PC-9 (cell line): ENCODE measurements at regions not wholly inside any gene's neighbourhood (a gene's known extent, or its start where the extent isn't known, plus 50 kb on each side); places are given as distances from the start of the nearest gene placed in this dataset.

Source experiments
- BruUV-seq: library from RNA; stranded (reverse); fragments of 400-500 nt; replicated peaks from 2 replicates; lab custom pipeline; 2021; lab: Mats Ljungman, UMichigan
- CTCF ChIA-PET: fragments of 300-600 bp; sonication (Branson Sonifier 250); formaldehyde crosslinking; loops from one replicate; lab custom pipeline; 2022; ENCODE audit warnings: antibody characterized with exemption; lab: Charles Lee
- POLR2A ChIA-PET: fragments of 300-600 bp; sonication (Branson Sonifier 250); formaldehyde crosslinking; loops from one replicate; lab custom pipeline; 2022; ENCODE audit warnings: antibody characterized with exemption; ENCODE audit not compliant: unreplicated experiment; lab: Charles Lee
- DNase-seq, 2 experiments: peaks; one replicate each; pipeline versions ENCODE4 v3.0.0 to v3.0.0-alpha.2; 2015 to 2022; ENCODE audit warnings: mixed read lengths in 1 of 2
- H2AFZ ChIP-seq: fragments of 200-600 bp; sonication (generic); 2 replicates; pipeline ENCODE4 v1.8.1; 2017; ENCODE audit warnings: antibody characterized with exemption
- H3F3A ChIP-seq: fragments of 200-600 bp; sonication (generic); 2 replicates; pipeline ENCODE4 v1.8.1; 2017; ENCODE audit warnings: antibody characterized with exemption, mild to moderate bottlenecking, low read depth; ENCODE audit not compliant: insufficient read depth
- H3K27ac ChIP-seq: fragments of 200-600 bp; sonication (generic); 2 replicates; pipeline ENCODE4 v1.6.1; 2016; ENCODE audit warnings: mixed run types
- H3K27me3 ChIP-seq: fragments of 200-600 bp; sonication (generic); 2 replicates; pipeline ENCODE4 v1.6.1; 2016; ENCODE audit warnings: low read depth, mixed run types; ENCODE audit not compliant: insufficient read depth
- H3K36me3 ChIP-seq: fragments of 200-600 bp; sonication (generic); 2 replicates; pipeline ENCODE4 v1.6.1; 2016; ENCODE audit warnings: low read depth, mixed run types
- H3K4me1 ChIP-seq: fragments of 200-600 bp; sonication (generic); replicated peaks from 2 replicates; pipeline ENCODE4 v1.6.1; 2016; ENCODE audit warnings: mixed run types; ENCODE audit not compliant: insufficient read depth
- H3K4me2 ChIP-seq: fragments of 200-600 bp; sonication (generic); 2 replicates; pipeline ENCODE4 v1.6.1; 2017; ENCODE audit warnings: mixed run types
- H3K4me3 ChIP-seq: fragments of 200-600 bp; sonication (generic); 2 replicates; pipeline ENCODE4 v1.6.1; 2016; ENCODE audit warnings: mixed run types
- H3K79me2 ChIP-seq: fragments of 200-600 bp; sonication (generic); 2 replicates; pipeline ENCODE4 v1.6.1; 2017; ENCODE audit warnings: low read depth, mixed run types
- H3K9me2 ChIP-seq: fragments of 200-600 bp; sonication (generic); 2 replicates; pipeline ENCODE4 v1.8.1; 2017; ENCODE audit warnings: mild to moderate bottlenecking; ENCODE audit not compliant: insufficient read depth
- H3K9me3 ChIP-seq: fragments of 200-600 bp; sonication (generic); 2 replicates; pipeline ENCODE4 v1.8.1; 2016; ENCODE audit warnings: low read depth; ENCODE audit not compliant: insufficient read depth
- H4K20me1 ChIP-seq: fragments of 200-600 bp; sonication (generic); 2 replicates; pipeline ENCODE4 v1.8.1; 2017; ENCODE audit not compliant: insufficient read depth
- CTCF ChIP-seq: fragments of 200-600 bp; sonication (generic); conservative IDR thresholded peaks from 2 replicates; pipeline ENCODE4 v1.6.1; 2017; ENCODE audit warnings: mixed run types, antibody characterized with exemption, mild to moderate bottlenecking, moderate library complexity
- EZH2 ChIP-seq: fragments of 200-600 bp; sonication (generic); IDR thresholded peaks from 2 replicates; pipeline ENCODE4 v1.8.0; 2017; ENCODE audit warnings: antibody characterized with exemption, low read depth
- intact Hi-C: fragments of 100-400 bp; cut with micrococcal nuclease; formaldehyde crosslinking; loops from one replicate; pipeline ENCODE4 v1.10.0; 2022; ENCODE audit not compliant: unreplicated experiment

DNA sequence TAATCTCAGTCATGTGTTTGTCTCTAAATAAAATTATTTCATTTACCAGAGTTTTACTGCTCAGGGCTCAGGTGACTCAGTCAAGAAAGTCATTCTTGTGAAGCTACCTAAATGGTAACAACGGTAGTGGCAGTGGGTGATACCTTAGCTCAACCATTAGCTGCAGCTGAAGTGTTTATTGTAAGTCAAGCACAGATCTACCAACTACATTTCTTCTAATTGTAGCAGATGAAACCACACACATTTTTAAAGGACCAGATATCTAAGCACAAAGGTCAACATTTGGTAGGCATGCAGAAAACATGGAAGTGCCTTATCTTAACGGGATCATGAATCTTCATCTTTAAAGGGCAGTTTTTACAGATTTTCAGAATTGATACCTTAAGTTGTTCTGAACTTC is 79.1 kb downstream of the FAT4 start:
- intact Hi-C loops: no loop called here
- POLR2A ChIA-PET: no interaction called here
- Histone ChIP-seq H3K79me2 (no peaks in the 10 kb centered on the region), H3K9me3 (no peaks in the 10 kb centered on the region), H3K4me3 (no peak overlapping the region), H3K4me1 (no peaks in the 10 kb centered on the region), H3F3A (no peaks in the 10 kb centered on the region), H4K20me1 (no peaks in the 10 kb centered on the region), H2AFZ (no peak overlapping the region), H3K4me2 (no peak overlapping the region), H3K27ac (no peak overlapping the region), H3K9me2 (no peaks in the 10 kb centered on the region), H3K36me3 (no peaks in the 10 kb centered on the region), H3K27me3 (no peaks in the 10 kb centered on the region)
- CTCF ChIA-PET: no interaction called here
- TF ChIP-seq CTCF (no peak), EZH2 (no peak)
- no peak for DNase-seq
- no TSS peak for BruUV-seq

- Histone ChIP-seq H3K27ac (no peak overlapping the region), H3K9me2 (no peaks in the 10 kb centered on the region), H3K27me3 (no peaks in the 10 kb centered on the region), H3K4me2 (no peak overlapping the region), H3K4me1 (no peaks in the 10 kb centered on the region), H4K20me1 (no peaks in the 10 kb centered on the region), H3K4me3 (no peak overlapping the region), H3K36me3 (no peaks in the 10 kb centered on the region), H3K79me2 (no peaks in the 10 kb centered on the region), H3K9me3 (no peaks in the 10 kb centered on the region), H2AFZ (no peak overlapping the region), H3F3A (no peaks in the 10 kb centered on the region)
- BruUV-seq: no TSS peak
- DNase-seq: no peak
- ChIA-PET CTCF (no interaction called here), POLR2A (interaction anchor here (0.6 kb wide), 1 partner anchor 85 kb away, joined by 13 read pairs; no protein-coding TSS in a partner anchor)
- TF ChIP-seq CTCF (no peak), EZH2 (no peak)
- intact Hi-C loops: no loop called here
Observed at GRCh38 chr4:125397226-125397625, 82.5 kb downstream of the FAT4 start.

GRCh38 chr4:125398263-125399002 is 83.7 kb downstream of the FAT4 start:
- H3K27ac ChIP-seq: no peak overlapping the region
- BruUV-seq: no TSS peak
- ChIA-PET POLR2A (no interaction called here), CTCF (no interaction called here)
- no peaks in the 10 kb centered on the region for H3K79me2 ChIP-seq
- H3K4me2 ChIP-seq: no peak overlapping the region
- H3K9me3 ChIP-seq: no peaks in the 10 kb centered on the region
- H3F3A ChIP-seq: no peaks in the 10 kb centered on the region
- H3K9me2 ChIP-seq: no peaks in the 10 kb centered on the region
- TF ChIP-seq EZH2: no peak
- no peak for TF ChIP-seq CTCF
- DNase-seq: no peak
- intact Hi-C loops: no loop called here
- H3K27me3 ChIP-seq: no peaks in the 10 kb centered on the region
- H2AFZ ChIP-seq: peak overlapping the region; percentile 55; the same call in 1 of the 2 replicates
- no peaks in the 10 kb centered on the region for H3K4me1 ChIP-seq
- no peak overlapping the region for H3K4me3 ChIP-seq
- no peaks in the 10 kb centered on the region for H4K20me1 ChIP-seq
- no peaks in the 10 kb centered on the region for H3K36me3 ChIP-seq
